ENCODE measurements at regions not wholly inside any gene's neighbourhood (a gene's known extent, or its start where the extent isn't known, plus 50 kb on each side); places are given as distances from the start of the nearest gene placed in this dataset.

- TF ChIP-seq EZH2 (IDR thresholded peaks at IDR 0.05; ENCODE audit: borderline replicate concordance, low read depth, low read length, poor library complexity, severe bottlenecking): no peak
- TF ChIP-seq, protein P1, sequence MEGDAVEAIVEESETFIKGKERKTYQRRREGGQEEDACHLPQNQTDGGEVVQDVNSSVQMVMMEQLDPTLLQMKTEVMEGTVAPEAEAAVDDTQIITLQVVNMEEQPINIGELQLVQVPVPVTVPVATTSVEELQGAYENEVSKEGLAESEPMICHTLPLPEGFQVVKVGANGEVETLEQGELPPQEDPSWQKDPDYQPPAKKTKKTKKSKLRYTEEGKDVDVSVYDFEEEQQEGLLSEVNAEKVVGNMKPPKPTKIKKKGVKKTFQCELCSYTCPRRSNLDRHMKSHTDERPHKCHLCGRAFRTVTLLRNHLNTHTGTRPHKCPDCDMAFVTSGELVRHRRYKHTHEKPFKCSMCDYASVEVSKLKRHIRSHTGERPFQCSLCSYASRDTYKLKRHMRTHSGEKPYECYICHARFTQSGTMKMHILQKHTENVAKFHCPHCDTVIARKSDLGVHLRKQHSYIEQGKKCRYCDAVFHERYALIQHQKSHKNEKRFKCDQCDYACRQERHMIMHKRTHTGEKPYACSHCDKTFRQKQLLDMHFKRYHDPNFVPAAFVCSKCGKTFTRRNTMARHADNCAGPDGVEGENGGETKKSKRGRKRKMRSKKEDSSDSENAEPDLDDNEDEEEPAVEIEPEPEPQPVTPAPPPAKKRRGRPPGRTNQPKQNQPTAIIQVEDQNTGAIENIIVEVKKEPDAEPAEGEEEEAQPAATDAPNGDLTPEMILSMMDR (conservative IDR thresholded peaks at IDR 0.05; ENCODE audit: low read depth, low read length): no peak
Observed at GRCh38 chr22:26972286-26972685, 314.9 kb downstream of the MIAT start.

Data from A673 (cell line).